Amniotic epithelial cell (primary cell): ENCODE measurements at regions not wholly inside any gene's neighbourhood (a gene's known extent, or its start where the extent isn't known, plus 50 kb on each side); places are given as distances from the start of the nearest gene placed in this dataset.

Source experiments
- DNase-seq: peaks from one replicate; pipeline ENCODE4 v3.0.0-alpha.2; 2010; ENCODE audit warnings: low read depth

DNA sequence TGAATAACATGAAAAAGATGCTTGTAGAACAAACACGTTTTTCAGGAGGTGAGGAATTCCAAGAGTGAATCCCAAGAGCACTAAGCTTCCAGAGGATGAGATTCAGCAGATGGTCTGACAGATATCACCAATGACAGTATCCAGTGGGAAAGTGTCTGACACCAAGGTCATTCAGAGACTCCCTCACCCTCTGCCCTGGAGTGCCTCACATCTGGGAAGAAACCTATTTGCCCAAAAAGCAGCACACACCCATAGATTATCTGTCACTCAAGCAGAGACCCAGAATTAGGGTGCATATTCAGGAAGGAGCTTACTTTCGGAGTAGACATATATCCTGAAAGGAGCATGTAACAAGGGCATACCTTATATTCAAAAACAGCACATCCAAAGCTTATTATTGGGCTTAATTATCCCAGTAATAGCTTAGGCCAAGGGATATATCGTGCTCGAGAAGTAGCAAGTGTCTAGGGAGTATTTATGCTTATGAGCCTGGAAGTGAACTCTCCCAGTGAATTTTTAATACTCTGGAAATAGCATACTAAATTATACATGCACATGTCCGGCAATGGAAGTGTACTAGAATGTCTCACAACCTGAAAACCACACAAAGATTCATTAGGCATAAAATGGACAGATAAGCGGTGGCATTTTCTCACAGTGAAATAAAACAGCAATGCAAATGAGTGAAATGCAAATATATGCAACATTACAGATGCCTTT, 998.1 kb upstream of the TMEM132C start:
- no peak for DNase-seq

DNA sequence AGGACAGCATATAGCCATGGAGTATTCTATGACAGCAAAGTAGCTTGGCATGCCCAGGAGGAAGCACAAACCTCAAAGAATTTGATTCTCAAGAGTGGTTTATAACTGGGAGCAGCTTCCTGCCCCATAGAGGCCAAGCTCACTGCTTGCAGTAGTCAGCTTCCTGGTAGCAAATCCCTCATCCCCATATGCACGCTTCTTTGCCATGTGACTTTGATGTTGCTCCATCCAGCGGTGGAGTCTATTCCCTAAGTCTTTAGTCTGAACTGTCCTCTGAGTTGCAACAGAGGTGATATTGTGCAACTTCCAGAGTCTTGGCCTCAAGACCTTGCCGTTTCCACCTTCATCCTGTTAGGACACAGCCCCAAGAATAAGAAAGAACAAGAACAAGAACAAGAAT, 996.8 kb upstream of the TMEM132C start:
- DNase-seq, result peak; percentile 40

DNA sequence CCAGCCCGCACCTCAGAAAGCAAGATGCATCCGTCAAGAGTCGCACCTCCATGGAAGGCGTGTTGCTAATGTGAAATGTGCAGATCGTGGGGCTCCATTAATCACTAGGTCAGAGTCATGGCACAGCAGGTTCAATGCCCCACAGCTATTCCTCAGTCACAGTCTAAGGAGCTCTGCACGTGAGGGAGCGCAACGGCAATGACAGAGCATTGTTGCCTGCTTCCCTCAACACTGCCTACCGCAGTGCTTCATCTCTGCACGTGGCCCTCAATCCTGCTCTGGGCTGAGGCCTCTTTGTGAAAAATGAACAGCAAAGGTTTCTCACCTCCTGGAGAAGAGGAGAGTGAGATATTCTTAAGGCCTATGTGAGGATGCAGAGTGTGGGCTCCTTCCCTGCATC, 995.2 kb upstream of the TMEM132C start:
- no peak for DNase-seq

DNA sequence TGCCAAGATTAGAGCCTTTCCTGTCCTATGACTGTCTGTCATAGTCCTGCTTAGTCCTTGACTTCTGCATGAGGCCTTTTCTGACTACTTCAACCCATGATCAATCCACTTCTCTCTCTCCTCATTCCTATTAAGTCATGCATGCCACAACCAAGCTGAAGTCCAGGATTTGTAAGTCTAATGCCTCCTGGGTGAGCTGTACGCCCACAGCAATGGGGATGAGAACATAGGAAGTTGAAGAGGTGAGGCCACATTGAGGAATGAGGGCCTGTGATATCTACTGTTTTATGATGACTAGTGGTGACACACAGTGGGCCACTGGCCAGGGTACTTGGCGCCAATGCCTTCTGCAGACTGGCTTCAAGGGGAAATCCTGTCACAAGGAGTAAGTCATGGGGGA, 994.1 kb upstream of the TMEM132C start:
- no peak for DNase-seq

DNA sequence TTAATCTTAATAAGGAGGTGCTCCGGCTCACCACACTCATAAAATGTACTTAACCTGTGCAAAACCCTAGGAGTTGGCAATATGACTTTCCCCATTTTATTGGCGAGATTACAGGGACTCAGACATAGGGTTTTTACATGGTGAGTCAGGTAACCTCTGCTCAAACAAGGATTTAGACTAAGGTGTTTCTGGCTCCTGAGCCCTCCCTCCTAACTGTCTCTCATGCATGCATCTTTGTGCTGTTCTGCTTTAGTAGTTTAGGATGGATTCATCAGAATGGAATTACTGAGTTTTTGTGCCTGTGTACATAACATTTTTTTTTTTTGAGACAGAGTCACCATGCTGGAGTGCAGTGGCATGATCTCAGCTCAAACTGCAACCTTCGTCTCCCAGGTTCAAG, 993.3 kb upstream of the TMEM132C start:
- no peak for DNase-seq

DNA sequence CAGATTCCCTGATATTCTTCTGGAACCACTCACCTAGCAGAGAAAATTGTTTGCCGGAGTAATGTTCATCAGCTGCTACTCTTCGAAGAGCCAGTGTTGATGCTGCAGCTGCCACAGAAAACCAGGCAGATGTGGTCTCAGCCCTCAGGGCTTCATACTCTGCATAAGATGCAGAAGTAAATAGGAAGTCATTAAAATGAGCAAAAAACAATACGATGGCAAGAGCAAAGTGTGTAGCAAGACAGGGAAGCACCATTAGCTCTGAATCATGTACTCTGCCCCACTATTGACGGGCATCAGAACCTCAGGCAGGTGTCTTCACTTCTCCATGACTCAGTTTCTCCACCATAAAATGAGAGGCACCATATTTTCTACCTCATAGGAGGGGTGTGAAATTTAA, 991.6 kb upstream of the TMEM132C start:
- DNase-seq, result no peak

DNA sequence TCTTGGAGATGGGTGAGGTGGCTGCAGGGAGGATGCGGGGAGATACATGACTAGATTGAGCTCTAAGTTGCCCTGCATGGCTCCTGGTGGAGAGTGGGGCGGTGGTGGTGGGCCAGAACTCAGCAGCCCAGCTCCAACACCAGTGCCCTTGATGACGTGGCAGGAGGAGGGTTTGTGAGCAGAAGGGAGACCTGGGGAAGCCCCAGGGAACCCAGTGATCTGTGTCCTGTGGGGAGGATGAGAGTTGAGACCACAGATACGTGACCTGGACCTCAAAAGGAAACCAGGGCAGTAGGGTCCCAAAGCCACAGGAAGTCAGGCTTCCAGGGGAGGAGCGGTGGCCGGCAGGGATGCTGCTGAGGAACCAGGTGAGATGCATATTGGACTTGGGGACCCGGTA, 989.1 kb upstream of the TMEM132C start:
- DNase-seq, result no peak

DNA sequence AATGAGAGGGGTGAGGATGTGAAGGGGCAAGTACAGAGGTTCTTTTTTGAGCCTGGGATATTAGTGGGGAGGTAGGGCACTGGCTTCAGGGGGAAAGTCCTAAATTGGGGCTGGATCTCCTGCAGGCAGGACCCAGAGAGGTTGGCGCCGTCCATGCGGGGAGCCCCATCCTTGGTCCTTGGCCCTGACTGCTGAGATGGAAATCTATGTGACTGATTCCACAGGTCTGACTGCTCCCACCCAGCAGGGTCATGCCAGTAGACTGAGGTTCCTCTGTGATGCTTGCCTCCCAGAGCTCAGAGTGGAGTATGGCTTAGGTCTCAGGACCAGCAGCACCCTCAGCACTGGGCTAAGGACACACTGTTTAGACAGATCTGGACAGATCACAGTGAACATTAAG, 988.6 kb upstream of the TMEM132C start:
- no peak for DNase-seq

DNA sequence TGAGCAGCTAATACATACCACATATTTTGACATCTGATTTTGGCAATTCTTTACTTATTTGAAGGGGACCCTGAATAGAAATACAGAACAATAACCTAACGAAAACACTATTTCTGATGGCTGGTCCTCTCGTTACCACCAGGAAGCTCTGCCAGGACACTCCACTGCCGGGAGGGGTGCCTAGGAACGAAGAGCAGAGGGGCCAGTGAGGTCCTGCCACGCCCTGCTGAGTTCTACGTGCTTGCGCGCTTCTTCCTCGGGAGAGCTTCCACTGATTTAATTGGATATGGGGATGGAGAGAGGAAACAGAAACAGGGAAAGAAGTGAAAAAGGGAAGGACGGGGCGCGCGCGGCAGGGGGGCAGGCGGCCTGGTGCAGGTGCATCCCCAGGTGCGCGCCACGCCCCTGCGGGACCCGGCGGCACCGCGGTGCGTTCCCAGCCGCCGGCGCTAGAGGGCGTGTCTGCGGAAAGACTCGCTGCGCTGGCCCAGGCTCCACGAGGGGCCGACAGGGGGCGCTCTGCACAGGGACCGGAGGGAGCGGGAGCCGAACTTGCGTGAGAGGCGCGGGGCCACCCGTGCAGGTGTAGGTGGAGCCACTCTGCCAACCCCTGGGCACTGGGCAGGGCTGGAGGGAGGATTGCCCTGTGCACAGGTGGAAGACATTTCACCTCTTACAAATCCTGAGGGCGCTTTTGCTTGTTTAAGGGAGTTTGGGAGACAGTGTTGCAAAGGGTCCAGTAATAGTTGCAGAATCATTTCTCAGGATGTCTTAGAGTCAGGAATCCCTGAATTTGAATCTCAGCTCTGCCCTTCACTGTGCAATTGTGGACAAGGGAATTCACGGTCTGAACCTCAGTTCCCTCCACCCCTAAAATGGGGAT, 986.3 kb upstream of the TMEM132C start:
- no peak for DNase-seq

DNA sequence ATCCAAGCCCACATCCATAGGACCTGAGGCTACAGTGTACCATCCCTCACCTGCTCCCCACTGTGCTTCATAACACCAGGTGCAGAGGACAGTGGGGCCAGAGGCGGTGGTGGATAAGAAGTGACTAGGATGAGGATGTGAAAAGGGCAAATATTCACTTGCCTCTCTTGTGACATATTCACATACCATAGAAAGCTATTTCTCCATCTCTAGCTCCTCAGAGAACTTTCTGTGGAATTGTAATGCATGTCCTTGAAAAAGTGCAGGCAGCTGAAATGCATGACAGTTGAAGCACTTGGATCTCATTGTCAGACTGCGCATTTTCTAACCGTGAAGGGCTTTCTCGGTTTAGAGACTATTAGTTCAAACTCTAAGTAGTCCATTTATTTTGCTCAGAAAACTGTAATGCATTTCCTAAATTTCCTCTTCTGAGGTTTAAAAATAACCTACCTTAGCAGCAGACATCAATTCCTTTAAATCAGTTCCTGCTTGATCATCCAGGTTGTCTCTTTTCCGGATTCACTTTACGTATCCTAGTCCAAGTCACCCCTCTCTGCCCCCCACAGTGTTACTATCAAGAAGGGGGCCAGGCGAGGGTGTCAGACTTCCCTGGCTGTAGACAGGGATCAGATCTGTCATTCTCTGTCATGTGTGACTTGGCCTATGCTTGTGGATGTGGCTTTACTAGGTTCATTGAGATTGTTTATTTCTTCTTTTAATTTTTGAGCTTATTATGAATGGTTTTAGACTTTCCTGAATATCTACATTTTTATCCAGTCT, 984.0 kb upstream of the TMEM132C start:
- no peak for DNase-seq

DNA sequence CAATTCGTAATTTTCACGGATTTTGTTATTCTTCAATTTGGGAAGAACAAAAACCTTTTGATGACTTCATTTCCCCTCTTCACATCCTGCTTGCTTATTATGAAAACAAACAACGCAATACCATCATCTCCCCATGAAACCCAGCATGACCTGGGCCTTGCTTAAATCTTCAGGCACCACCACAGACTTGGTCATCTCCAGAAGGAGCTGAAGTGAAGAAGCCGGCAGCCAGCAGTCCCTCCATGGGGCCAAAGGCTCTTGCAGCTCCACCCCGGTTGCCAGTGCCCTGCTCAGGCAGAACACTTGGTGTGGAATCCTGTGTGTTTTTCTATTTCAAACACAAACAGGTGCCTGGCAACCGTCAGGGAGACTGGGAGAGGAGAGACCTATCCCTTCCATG, 982.9 kb upstream of the TMEM132C start:
- DNase-seq, result no peak

DNA sequence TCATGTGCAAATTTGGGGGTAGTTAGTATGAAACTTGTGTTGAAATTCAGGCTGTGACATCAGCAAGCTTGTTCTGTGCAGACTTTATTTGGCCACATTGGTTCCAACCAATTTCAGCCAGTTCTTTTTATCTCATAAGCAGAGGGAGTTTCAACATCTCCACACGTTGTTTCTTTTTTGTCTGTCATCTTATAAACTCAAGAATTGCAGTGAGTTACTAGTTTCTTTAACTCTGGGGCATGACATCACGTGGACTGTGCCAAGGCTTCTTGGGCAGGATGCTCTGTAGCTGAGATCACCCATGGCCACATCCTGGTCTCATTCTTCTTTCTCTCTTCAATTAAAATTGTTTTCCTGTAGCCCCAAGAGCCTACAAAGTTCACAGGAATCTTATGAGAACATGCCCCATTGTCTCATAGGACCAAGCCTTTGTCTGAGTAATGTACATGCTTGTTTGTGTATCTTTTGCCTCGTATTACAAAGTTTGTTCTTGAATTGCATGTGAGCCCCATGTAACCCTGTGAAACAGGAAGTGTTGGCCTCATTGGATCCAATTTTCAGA, 982.0 kb upstream of the TMEM132C start:
- DNase-seq, result peak; percentile 9

DNA sequence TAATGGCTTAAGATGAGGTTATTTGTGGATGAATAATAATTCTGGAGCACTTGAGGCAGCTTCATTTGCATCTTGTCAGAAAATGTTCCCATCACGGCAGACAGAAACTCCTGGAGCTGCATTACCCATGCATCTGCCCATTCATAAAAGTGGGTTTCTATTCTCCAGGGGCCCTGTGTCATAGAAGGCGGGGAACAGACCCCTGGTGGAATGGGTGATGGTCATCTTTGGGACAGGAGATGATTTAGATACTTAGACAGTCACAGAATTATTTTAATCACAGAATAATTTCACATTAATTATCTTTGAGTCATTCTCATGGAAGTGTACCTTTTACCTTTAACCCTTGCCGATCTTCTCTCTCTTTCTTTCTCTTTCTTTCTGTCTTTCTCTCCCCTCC, 980.7 kb upstream of the TMEM132C start:
- DNase-seq, result no peak

DNA sequence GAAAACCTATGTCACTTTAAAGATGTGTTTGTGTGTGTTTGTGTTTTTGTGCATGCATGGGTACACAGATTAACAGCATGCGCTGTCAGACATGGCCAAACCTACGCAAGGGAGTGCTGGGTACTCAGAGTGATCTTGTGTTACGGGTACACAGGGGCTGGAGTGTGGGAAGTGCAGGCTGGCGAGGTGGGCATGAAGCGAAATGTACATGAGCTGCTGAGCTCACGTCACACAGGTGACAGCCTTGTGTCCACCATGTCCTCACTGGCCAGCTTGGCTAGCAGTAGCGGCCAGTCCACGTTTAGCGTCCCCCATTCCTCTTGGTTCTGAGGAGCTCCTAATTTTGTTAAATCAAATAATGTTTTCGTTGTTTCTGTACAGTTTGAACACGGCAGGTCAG, 979.7 kb upstream of the TMEM132C start:
- DNase-seq, result no peak

DNA sequence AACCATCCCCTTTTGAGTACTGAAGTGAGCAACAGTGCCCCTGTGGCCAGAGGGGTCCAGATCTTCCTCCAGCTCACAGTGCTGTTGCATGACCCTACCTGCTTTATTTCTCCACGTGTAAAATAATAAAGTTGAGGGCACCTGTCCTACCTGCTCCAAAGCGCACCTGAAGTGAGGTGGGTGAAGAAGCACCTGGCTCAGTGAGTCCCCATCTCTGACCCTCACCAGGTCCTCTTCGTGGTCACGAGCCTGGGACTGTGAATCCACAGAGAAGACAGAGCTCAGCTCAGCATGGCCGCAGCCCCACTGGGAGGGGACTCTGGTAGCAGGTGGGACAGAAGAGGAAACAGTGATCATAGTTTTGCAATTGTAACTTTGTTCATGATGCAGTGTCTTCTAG, 976.7 kb upstream of the TMEM132C start:
- no peak for DNase-seq

DNA sequence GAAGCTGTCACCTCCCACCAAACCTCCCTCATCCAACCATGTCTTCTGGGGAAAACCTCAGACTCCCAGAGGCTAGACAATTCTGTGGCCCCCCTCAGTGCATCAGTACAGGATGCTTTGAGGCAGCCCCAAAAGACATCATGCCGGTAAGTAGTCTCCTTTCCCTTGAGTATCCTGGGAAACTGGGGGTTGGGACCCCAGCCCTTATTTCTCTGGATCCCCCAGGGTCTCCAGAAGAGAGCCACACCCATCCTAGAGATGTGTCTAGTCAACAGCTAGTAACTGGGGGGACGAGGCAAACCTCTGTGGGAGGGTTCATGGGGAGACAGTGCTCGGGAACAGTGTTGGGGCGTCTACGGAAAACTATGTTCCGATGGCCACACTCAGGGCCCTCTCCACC, 974.2 kb upstream of the TMEM132C start:
- DNase-seq, result no peak

DNA sequence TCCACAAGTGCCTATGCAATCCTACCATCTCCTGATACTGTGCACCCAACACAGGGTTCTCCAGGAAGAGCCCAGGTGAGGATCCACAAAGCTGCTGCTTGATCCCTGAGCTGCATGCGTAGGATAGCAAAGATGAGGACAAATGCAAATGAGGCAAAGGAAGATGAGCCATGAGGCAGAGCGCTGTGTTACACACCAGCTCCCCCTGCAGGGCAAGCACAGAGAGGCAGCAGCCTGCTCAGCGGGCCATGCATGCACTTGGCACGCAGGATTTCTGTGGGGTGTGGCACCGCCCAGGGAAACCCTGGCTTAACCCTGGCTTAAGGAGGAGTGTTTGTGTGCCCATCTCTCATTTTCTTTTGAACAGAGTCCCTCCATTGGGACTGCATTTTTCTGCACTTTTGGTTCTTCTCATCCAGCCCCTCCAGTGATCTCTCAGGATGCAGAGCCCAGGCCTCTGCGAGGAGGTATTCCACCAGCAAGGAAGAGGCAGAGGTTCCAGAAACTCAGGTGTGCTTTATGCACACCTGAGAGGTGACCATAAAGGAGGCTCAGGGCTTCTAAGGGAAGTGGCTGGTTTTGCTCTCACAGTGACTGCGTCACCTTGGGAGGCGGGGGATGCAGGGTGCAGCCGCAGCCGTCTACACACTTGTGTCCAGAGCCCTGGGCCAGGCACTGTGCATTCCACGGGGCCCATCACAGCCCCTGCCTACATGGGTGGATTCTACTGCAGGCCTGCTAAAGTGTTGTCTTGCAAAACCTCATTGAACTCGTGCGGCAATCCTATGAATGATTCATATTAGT, 973.3 kb upstream of the TMEM132C start:
- peak; percentile 4 for DNase-seq

DNA sequence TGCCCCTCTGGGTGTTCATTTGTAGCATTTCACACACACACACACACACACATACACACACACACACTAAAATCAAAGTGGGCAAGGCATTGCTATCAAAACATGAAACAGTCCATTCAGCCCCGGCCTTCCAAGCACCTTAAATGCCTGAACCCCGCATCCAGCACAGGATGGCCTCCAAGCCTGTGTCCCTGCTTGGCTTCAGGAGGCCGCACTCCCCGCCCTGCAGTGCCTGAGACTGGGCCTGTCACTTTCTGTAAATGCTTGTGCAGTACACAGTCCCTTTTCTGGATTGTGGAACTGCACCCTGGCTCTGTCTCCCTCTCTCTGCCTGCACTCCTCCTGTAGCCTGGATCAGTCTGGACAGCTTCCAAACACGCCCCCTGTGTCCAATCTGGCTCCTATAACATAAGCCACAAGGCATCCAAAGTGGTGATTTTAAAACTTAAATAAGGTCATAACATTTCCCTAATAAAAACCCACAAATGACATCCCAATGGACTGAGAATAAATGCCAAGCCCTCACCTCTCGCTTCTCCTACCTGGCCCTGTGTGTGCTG, 972.2 kb upstream of the TMEM132C start:
- no peak for DNase-seq

DNA sequence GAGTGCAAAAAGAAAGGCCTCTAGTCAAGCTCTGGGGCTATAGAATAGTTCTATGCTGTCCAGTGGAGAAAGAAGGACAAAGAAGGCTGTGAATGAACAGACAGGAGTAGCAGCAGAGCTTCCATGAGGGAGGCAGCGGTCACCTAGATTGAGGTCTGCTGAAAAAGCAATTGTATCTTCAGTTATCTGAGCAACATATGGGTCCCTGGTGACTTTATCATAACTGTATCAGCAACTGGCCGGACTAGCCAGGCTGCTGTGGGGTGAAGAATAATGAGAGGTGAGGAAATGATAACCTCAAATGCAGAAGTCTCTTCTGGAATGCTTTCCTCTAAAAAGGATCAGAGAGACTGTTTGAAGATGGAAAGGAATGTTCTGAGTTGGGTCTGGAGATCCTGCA, 971.3 kb upstream of the TMEM132C start:
- no peak for DNase-seq

DNA sequence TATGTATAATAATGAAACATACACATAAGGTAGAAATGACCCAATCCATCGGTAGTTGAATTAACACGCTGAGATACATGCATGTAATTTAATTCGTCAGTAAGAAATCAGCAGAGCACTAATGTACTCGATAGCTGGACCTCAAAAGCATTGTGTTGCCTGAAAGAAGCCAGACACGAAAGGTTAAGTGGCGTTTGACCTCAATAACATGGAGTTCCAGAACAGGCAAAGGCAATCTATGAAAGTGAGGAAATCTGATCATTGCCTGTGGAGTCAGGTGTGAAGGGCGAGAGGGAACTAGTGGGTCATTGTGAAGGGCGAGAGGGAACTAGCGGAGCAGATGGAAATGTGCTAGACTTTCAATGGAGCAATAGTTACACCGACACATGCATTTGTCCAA, 970.4 kb upstream of the TMEM132C start:
- DNase-seq, result no peak

DNA sequence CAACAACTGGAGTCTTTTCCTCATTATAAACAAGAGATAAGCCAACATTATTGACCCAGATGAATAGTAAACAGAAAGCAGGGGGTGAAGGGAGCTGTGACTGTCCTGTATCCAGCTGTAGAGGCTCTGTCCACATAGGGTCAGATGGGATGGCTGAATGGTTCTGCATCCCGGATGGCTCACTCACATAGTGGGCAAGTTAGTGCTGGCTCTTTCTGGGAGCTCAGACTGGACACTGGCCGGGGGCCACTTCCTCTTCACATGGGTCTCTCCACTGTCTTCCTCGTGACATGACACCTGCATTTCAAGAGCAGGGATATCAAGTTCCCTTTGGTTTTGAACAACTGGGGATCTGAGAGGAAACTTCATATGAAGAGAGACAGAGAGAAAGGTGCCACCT, 969.6 kb upstream of the TMEM132C start:
- DNase-seq, result no peak
